ENCODE measurements at regions not wholly inside any gene's neighbourhood (a gene's known extent, or its start where the extent isn't known, plus 50 kb on each side); places are given as distances from the start of the nearest gene placed in this dataset.
"Not testable (repeated sequence)": the region's sequence is repeated elsewhere in the genome, so short reads cannot be mapped to it uniquely, and the experiment has no call there.

GRCh38 chr5:58308384-58308783 lies 151.5 kb downstream of the PLK2 start:
- not testable (repeated sequence) for TF ChIP-seq CTCF, POLR2A, POLR2AphosphoS5 (IDR thresholded peaks at IDR 0.05)

Data from breast epithelium (tissue), 3 donors.